ENCODE measurements at regions not wholly inside any gene's neighbourhood (a gene's known extent, or its start where the extent isn't known, plus 50 kb on each side); places are given as distances from the start of the nearest gene placed in this dataset.

- TF ChIP-seq POU6F1 (CRISPR knock-in tag; IDR thresholded peaks at IDR 0.05; ENCODE audit: borderline replicate concordance, low read depth) (no peak), CREB5 (CRISPR knock-in tag; IDR thresholded peaks at IDR 0.05; ENCODE audit: low read depth) (no peak), CSDC2 (CRISPR knock-in tag; IDR thresholded peaks at IDR 0.05) (no peak)
- no peak for ATAC-seq
Observed at GRCh38 chr19:30968841-30969399, 380.3 kb downstream of the TSHZ3 start.

- ATAC-seq = no peak
- TF ChIP-seq ZNF8 (CRISPR knock-in tag; IDR thresholded peaks at IDR 0.05) = no peak
- no peak for TF ChIP-seq ZNF70 (CRISPR knock-in tag; IDR thresholded peaks at IDR 0.05)
- TF ChIP-seq TCF4 (CRISPR knock-in tag; IDR thresholded peaks at IDR 0.05; ENCODE audit: borderline replicate concordance) = no peak
- TF ChIP-seq OSR1 (CRISPR knock-in tag; IDR thresholded peaks at IDR 0.05) = no peak
- no peak for TF ChIP-seq ZFP30 (CRISPR knock-in tag; IDR thresholded peaks at IDR 0.05)
- TF ChIP-seq ARNTL (CRISPR knock-in tag; IDR thresholded peaks at IDR 0.05; ENCODE audit: borderline replicate concordance, low read depth) = no peak
- no peak for TF ChIP-seq TSHZ2 (CRISPR knock-in tag; IDR thresholded peaks at IDR 0.05)
- TF ChIP-seq POU6F1 (CRISPR knock-in tag; IDR thresholded peaks at IDR 0.05; ENCODE audit: borderline replicate concordance, low read depth) = no peak
- no peak for TF ChIP-seq PATZ1 (CRISPR knock-in tag; IDR thresholded peaks at IDR 0.05; ENCODE audit: borderline replicate concordance)
- TF ChIP-seq CSRNP3 (CRISPR knock-in tag; IDR thresholded peaks at IDR 0.05) = no peak
Observed at GRCh38 chr19:30968210-30968609, 381.0 kb downstream of the TSHZ3 start.

- TF ChIP-seq CSDC2 (CRISPR knock-in tag; IDR thresholded peaks at IDR 0.05) (no peak), CREB5 (CRISPR knock-in tag; IDR thresholded peaks at IDR 0.05; ENCODE audit: low read depth) (no peak), POU6F1 (CRISPR knock-in tag; IDR thresholded peaks at IDR 0.05; ENCODE audit: borderline replicate concordance, low read depth) (no peak)
- no peak for ATAC-seq
Observed at GRCh38 chr19:30966486-30966885, 382.8 kb downstream of the TSHZ3 start.

Measured in SK-N-SH treated with all-trans-retinoic acid at 6 μM for 48 hours (cell line).